ENCODE measurements at regions not wholly inside any gene's neighbourhood (a gene's known extent, or its start where the extent isn't known, plus 50 kb on each side); places are given as distances from the start of the nearest gene placed in this dataset.

- no peak for DNase-seq (ENCODE audit: low read depth)
Observed at GRCh38 chr12:115176741-115177400, 492.9 kb upstream of the TBX3 start.

GRCh38 chr12:115174920-115175319 lies 490.9 kb upstream of the TBX3 start:
- no peak for DNase-seq (ENCODE audit: low read depth)

- no peak for DNase-seq (ENCODE audit: low read depth)
Observed at GRCh38 chr12:115172521-115172920, 488.5 kb upstream of the TBX3 start.

GRCh38 chr12:115169981-115170380 lies 486.0 kb upstream of the TBX3 start:
- no peak for DNase-seq (ENCODE audit: low read depth)

- no peak for DNase-seq (ENCODE audit: low read depth)
Observed at GRCh38 chr12:115166698-115167315, 482.8 kb upstream of the TBX3 start.

- no peak for DNase-seq (ENCODE audit: low read depth)
Observed at GRCh38 chr12:115163710-115164109, 479.7 kb upstream of the TBX3 start.

GRCh38 chr12:115160271-115161128 lies 476.5 kb upstream of the TBX3 start:
- no peak for DNase-seq (ENCODE audit: low read depth)

GRCh38 chr12:115158816-115159215 lies 474.8 kb upstream of the TBX3 start:
- DNase-seq (ENCODE audit: low read depth) = no peak

- peak; percentile 78 for DNase-seq (ENCODE audit: low read depth)
Observed at GRCh38 chr12:115155665-115156645, 472.0 kb upstream of the TBX3 start.

- peak; percentile 68 for DNase-seq (ENCODE audit: low read depth)
Observed at GRCh38 chr12:115149685-115150378, 465.9 kb upstream of the TBX3 start.

GRCh38 chr12:115149279-115149678 lies 465.3 kb upstream of the TBX3 start:
- DNase-seq (ENCODE audit: low read depth) = no peak

GRCh38 chr12:115147916-115148315 lies 463.9 kb upstream of the TBX3 start:
- DNase-seq (ENCODE audit: low read depth) = no peak

GRCh38 chr12:115146453-115146852 lies 462.5 kb upstream of the TBX3 start:
- no peak for DNase-seq (ENCODE audit: low read depth)

- DNase-seq (ENCODE audit: low read depth) = no peak
Observed at GRCh38 chr12:115144425-115144824, 460.4 kb upstream of the TBX3 start.

- DNase-seq (ENCODE audit: low read depth) = no peak
Observed at GRCh38 chr12:115140981-115141655, 457.1 kb upstream of the TBX3 start.

GRCh38 chr12:115137812-115138521 lies 454.0 kb upstream of the TBX3 start:
- no peak for DNase-seq (ENCODE audit: low read depth)

GRCh38 chr12:115135800-115136211 lies 451.8 kb upstream of the TBX3 start:
- DNase-seq (ENCODE audit: low read depth) = no peak

GRCh38 chr12:115134298-115134697 lies 450.3 kb upstream of the TBX3 start:
- DNase-seq (ENCODE audit: low read depth) = no peak

- DNase-seq (ENCODE audit: low read depth) = no peak
Observed at GRCh38 chr12:115132905-115133304, 448.9 kb upstream of the TBX3 start.

- no peak for DNase-seq (ENCODE audit: low read depth)
Observed at GRCh38 chr12:115132145-115132544, 448.2 kb upstream of the TBX3 start.

Measured in non-pigmented ciliary epithelial cell (primary cell).